Activated T-cell treated with anti-CD3 and anti-CD28 coated beads for 24 hours (primary cell): ENCODE measurements at regions not wholly inside any gene's neighbourhood (a gene's known extent, or its start where the extent isn't known, plus 50 kb on each side); places are given as distances from the start of the nearest gene placed in this dataset.
A peak's percentile ranks its signal among the peaks of the same experiment; 100 is the strongest.

Source experiments
- DNase-seq: peaks from one replicate; pipeline ENCODE4 v3.0.0-alpha.2; 2020; ENCODE audit warnings: low read depth

DNA sequence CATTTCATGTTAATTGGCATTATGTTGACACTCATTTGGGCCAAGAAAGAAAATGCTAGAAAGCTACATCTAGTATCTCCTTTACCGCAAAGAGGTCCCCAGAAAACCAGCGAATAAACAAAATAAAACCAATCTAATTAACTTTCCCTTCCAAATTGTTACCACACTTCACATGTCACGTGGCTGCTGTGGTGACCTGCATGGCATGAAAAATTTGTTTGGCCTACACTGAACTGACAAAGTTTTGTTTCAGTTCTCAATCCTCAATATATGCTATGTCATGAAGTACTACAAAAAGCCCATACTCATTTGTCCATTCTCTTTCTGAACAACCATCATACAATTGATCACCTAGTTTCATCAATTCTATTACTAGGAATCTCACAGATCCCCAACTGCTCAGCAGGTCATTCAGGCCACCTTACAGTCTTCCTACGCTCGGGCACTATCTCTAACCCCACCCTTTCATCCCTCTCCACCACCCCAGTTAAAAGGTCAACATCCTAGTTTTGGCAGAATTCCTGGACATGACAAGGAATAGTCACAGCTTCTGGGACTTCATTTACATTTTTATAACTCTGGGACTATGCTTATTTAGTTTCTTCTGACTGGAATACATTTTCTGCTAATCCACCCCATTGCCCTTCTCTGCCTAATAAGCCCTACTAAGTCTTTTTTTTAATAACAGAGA lies 480.4 kb downstream of the IGSF11 start:
- DNase-seq, result no peak

- no peak for DNase-seq
These were observed 477.7 kb downstream of the IGSF11 start for GRCh38 chr3:118556983-118557382.

DNA sequence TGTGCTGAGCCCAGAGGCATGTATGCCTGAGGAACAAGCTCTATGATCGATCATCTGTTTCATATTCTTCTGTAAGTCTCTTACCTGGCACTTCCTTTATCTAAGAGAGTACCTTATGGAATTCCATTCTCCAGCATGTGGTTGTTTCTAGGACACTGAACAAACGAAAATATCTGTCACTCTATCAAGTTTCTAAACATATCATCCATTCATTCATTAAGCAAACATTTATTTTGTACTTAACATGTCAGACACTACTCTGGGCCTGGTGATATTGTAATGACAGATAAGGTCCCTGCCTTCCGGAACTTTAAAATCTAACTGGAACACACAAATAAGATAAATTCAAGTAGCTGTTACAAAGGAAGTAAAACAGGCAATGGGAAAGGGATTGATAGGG lies 477.1 kb downstream of the IGSF11 start:
- DNase-seq, result no peak

GRCh38 chr3:118559286-118559685 lies 475.4 kb downstream of the IGSF11 start:
- no peak for DNase-seq

DNA sequence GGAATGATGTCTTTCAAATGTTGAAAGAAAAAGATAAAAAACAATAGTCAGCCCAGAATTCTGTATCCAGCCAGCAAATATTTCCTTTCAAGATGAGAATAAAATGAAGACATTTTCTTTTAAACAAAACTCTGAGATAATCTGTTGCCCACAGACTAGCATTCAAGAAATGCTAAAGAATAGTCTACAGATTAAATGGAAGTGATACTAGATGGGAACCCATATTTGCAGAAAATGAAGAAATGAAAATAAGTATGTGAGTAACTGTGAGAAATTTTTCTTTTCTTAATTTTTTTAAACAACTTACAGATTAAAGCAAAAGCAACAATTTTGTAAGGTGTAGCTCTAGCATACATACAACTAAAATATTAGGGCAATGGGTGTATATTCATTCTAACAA lies 469.8 kb downstream of the IGSF11 start:
- no peak for DNase-seq

- DNase-seq, result no peak
These were observed 460.7 kb downstream of the IGSF11 start for GRCh38 chr3:118573912-118574311.

- DNase-seq, result no peak
These were observed 457.4 kb downstream of the IGSF11 start for GRCh38 chr3:118577055-118577777.

DNA sequence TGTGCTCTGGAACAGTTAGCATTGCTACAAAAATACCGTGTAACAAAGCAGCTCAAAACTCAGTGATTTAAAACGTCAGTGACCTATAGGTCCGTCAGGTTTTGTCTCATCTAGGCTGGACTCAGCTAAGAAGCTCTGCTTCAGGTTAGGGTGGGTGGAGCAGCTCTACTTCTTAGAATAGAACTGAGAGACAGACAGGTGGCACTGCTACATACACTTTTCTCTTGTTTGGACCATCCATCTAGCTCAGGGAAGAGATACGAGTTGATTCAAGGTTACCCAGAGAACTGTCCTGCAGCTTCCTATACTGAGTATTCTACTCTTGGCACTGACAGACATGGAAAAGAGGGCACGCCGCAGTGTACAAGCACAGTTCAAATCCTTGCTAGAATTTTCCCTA lies 456.1 kb downstream of the IGSF11 start:
- DNase-seq, result no peak

DNA sequence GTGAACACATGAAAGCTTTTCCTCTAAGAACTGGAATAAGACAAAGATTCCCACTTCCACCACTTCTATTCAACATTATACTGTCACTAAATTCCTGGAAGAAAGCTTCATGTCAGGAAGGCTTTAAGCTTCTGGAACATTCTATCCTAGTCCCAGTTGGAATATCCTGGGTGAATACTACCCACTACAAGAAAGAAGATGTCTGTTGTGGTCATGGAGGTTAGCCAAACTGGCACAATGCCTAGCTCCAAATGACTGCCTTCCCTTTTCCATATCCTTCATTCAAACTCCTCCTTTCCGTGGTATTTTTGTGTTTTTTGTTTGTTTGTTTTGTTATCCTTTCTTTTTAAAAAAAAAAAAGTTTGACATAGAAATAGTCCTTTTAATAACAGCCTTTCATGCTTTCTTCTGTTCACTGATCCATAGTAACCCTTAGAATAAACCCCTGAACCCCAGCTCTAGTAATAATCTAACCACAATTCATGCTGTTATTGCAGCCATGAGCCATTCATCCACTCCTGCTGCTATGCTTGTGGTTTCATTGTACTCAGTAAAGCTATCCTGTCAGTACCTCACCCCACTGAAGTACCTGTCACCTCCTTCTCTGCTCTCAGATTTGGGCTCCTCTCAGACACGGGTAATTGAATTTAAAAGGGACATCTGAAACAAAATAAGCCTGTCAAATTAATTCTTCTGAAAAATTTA lies 447.5 kb downstream of the IGSF11 start:
- no peak for DNase-seq

DNA sequence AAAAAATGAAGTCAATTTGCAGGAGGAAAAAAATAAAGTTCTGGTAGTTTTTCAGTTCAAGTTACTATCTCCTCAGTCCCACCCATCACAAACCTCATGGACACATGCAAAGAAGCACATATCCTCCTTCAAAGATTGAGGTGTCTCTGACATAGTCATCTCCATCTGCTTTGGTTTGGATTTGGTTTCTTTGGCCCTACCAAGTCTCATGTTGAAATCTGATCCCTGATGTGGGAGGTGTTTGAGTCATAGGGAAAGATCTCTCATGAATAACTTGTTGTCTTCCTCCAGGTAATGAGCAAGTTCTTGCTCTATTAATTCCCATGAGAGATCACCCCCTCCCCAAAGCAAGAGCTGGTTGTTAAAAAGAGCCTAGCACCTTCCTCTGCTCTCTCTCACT lies 446.8 kb downstream of the IGSF11 start:
- no peak for DNase-seq

DNA sequence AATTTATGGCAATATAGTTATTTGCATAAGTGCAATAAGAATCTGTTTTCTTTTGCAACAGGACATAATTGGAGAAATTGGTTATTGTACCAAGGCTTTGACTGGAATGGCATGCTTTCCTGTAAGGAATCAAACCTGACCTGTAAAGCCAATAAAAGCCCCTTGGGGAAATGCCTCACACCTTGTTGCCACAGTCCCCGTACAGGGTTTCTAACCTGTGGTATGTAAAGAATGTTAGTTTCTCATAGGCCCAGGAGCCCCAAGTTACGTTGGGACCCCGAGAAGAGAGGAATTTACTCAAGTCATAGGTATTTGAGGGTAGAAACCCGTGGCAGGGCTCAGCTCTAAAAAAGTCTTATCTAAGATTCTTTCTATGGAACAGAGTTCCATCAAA lies 441.4 kb downstream of the IGSF11 start:
- no peak for DNase-seq

- no peak for DNase-seq
These were observed 437.5 kb downstream of the IGSF11 start for GRCh38 chr3:118597184-118597583.

- no peak for DNase-seq
These were observed 426.5 kb downstream of the IGSF11 start for GRCh38 chr3:118607915-118608820.

DNA sequence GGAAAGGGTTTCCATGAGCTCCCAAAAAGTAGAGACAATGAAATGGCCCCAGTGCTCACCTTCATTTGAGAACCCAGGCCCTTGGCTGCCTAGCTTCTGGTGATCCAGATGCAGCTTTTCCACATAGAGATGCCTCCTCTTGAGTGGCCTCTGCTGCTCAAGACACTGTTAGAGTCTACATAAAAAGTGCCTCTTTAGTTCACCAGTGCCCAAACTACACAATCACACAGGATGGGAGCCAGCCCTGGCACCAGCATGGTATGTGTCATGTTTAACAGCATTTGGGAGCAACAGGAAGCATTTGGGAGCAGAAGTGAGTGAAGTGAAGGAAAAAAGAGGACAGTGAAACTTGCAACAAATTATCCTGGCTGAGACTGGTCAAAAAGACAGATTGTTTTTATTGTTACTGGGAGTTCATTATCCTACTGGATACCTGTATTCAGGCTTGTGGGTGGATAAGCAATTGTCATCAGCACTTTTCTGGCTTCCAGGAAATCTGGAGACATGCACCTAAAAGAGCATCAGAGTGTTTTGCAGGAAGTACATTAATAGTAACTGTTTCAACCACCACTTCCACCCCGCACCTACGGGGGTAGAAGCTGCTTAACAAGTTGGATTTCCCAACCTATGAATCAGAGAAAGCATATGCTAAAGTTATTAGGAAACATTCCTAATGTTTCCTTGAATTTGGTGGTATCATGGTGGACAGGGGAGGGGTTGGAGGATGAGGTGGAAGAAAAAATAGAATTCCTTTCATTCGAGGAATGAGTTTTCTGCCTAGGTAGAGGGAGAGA lies 416.2 kb downstream of the IGSF11 start:
- DNase-seq, result no peak

GRCh38 chr3:118626453-118626852 lies 408.2 kb downstream of the IGSF11 start:
- no peak for DNase-seq

DNA sequence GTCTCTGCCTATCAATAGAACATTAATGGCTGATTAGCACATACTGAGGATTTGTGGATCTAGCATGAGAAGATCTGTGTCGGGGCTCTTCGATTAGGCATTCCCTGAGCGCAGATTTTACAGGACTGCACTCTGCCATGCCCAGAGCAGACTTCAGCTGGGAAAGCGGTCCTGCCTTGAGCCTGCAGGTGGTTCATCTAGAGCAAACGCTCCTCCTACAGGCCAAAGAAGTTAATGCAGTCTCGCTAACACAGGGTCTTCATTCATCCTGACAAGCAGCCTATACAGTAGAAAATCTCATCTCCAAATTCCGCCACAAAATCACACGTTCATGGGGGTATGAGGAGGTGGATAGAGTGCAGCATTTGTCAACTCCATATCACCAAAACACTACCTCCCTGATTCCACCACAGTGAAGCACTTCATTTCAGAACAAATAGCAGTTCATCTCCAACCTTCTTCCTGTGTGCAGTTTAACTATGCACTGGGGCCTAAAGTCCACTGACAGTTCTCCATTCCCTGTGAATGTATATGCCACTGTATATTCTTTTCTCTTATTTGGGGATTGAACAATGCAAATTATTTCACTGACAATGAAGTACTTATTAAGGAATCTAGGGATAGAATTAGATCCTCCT lies 405.8 kb downstream of the IGSF11 start:
- peak; percentile 2 for DNase-seq

DNA sequence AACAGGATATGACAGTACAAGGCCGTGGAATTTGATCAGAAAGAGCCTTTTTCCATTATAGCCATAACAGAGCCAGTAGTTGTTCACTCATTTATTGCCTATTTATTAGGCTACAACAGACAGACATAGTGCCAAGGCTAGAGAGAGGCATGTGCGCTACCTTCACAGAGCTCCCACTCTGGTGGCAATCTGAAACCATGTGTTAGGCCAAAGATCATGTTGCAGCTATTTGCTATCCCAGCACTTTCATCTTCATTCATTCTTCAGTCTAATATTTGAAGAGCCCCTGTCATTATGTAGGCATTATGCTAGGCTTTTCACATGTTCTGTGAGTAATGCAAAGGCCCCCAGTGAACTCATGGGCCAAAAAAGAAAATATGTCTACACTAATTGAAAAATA lies 404.8 kb downstream of the IGSF11 start:
- DNase-seq, result no peak

DNA sequence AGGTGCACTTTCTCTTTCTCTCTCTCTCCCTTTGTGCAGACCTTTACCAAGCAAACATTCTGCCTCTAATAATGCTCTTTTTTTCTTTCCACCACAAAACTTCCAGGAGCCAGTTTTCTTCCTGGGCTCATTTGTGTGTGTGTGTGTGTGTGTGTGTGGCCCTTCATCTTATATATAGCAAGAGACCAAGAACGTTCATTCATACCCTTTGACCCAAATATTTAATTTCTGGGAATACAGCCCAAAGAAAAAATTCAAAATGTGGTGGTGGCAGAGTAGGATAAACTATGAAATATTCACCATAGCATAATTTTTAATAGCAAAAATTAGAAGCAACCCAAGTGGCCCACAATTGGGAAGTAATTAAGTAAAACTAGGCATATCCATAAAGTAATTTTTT lies 398.9 kb downstream of the IGSF11 start:
- no peak for DNase-seq

- DNase-seq, result no peak
These were observed 397.8 kb downstream of the IGSF11 start for GRCh38 chr3:118636841-118637240.

- DNase-seq, result no peak
These were observed 396.8 kb downstream of the IGSF11 start for GRCh38 chr3:118637846-118638245.

GRCh38 chr3:118641608-118642007 lies 393.0 kb downstream of the IGSF11 start:
- no peak for DNase-seq
